Germinal center (tissue), 1 donor: ENCODE measurements at regions not wholly inside any gene's neighbourhood (a gene's known extent, or its start where the extent isn't known, plus 50 kb on each side); places are given as distances from the start of the nearest gene placed in this dataset.
"Not testable (repeated sequence)": the region's sequence is repeated elsewhere in the genome, so short reads cannot be mapped to it uniquely, and the experiment has no call there.

ENCODE experiments used
- DNase-seq: peaks from one replicate; pipeline ENCODE4 v3.0.0; 2012; ENCODE audit warnings: mixed read lengths, low spot score

GRCh38 chr9:72471096-72471495, 50.3 kb upstream of the TMC1 start:
- no peak for DNase-seq

DNA sequence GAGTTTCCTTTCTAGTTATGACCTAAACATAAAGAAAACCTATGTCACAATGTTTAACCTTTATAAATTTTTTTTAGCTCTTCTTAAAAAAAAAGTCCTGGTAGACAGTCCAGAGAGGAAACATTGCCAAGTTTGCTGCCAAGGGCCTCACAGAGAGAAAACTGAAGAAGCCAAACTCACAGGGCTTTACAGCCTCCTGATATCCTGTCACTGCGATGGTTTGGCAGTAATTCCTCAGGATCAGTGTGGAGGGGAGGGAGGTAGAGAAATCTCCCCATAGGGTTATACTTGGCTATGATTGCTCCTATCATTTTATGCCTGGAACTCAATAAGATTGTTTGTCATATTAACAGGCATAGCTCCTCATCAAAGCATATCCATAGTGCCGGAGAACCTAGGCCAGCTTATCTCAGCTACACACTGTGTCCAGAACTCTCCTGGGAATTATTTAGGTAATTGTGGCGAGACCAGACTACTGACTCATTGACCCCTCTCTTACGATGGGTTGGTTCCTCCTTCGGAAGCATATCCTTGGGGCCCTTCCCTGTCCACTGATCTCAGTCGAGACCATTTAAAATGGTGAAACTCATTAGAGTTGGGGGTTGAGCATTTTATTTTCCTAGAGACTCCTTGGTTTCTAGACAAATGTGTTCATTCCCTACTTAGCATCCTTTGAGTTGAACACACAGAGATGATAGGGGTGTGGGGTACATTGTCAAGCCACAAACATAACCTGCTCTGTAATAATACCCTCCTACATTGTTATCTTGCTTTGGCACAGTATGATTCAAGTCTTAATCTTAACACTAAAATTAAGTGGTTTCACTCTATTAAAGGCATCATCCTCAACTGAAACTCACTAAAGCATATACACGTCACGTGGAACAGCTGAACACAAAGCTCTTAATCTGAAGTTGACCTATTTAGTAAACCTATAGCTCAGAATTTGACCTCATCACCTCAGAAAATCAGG, 53.4 kb upstream of the TMC1 start:
- DNase-seq, result no peak

DNA sequence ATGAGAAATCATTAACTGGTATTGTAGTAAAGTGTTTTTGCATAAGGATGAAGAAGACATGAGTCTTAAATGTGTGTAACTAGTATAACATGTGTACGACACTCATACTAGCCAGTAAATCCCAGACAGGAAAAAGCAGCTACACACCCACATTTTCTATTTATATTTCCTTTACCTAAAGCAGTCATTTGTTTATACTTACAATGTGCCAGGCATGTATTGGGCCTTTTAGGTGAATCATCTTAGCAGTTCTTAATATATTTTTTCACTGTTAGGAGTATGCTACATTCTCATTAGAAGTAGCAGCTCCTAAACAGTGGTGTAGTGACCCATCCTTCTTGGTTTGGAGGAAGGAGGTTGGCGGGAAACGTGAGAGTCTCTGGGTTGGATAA, 55.8 kb upstream of the TMC1 start:
- DNase-seq, result no peak

DNA sequence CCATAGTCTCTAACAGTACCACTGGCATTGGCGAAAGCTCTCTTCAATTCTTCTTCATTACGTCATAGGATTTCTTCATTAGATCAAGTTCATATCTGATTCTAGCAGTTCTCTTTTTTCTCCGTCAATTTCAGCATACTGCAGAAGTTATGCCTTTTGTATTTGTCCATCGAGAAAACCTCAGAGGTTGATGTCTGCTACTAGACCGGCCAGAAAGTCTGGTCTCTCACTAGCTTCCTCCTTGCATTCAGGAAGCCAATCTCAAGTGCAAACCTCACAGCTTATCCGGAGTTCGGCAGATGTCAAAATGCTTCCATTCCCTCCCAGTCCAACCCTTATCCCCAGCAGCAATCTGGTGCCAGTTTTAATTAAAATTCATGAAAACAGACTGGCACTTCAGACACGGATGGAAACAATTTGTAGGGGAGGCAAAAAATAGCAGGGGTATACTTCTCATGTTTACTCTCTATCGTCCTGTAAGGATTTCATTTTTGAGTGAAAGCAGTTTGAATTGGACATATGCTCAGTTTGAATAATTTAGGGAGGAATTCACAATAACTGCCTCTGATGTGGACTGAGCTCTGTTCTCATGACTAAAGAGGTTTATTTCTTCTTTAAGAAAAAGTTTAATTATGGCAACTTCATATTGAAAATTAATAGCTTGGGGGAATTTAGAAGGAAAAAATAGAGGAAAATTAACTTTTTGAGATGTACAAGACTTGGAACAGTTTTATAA, 56.4 kb upstream of the TMC1 start:
- no peak for DNase-seq

DNA sequence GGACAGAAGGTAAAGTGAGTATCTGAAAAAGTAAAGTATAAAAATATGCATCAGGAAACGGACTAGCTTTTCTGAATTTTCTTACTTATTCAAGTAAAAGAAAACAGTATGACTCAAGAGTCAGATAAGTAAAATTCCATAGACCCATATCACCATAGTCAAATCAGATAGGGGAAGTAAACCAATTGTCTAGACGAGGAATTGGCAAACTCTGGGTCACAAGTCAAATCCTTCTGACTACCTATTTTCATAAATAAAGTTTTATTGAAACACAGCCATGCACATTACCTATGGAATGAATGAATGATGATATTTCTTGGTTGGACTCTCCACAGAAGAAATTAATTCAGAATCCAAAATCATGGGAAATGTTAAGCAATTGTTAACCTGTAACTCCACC, 59.1 kb upstream of the TMC1 start:
- DNase-seq, result no peak

GRCh38 chr9:72460342-72461312, 60.8 kb upstream of the TMC1 start:
- no peak for DNase-seq

GRCh38 chr9:72459308-72459707, 62.1 kb upstream of the TMC1 start:
- no peak for DNase-seq

GRCh38 chr9:72458153-72458552, 63.3 kb upstream of the TMC1 start:
- DNase-seq, result no peak

GRCh38 chr9:72457366-72457765, 64.0 kb upstream of the TMC1 start:
- DNase-seq, result no peak

DNA sequence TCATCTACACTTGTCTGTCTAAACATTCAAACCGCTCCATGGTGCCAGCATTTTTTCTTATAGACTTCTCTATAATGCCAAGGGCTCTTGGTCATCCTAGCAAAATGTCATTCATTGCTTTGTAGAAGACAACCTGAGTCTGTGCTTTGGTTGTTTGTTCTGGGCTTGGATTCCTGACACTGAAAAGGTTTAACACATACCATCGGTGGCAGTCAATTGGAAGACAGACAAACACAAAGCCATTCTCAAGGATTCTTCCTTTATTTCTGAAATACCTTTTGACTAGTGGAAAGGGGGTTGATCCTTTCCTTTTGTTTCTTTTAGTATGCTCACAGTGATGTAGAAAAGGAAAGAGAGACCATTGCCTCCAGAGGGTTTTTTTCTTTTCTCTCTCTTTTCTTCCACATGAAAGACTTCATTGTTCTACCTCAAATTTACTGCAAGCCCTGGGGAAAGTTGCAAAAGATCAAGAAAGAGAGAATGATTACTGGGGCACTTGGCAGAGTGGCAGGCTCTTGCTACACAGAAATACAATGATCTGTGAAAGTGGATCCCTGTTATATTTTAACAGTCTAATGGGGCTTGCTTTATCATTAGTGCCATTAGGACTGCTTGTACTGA, 66.4 kb upstream of the TMC1 start:
- no peak for DNase-seq

GRCh38 chr9:72453797-72454196, 67.6 kb upstream of the TMC1 start:
- no peak for DNase-seq

DNA sequence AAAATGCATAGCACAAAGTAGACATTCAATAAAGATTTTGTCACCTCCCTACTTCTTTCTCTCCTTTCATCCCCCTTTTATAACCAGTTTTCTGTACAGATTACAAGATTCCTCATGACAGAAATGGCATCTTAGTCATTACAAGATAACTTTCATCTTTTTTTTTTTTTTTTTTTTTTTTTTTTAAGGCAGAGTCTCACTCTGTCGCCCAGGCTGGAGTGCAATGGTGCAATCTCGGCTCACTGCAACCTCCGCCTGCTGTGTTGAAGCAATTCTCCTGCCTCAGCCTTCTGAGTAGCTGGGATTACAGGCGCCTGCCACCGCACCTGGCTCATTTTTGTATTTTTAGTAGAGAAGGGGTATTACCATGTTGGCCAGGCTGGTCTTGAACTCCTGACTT, 75.2 kb upstream of the TMC1 start:
- DNase-seq, result not testable (repeated sequence)

- no peak for DNase-seq
These were observed 76.0 kb upstream of the TMC1 start for GRCh38 chr9:72445306-72445995.

DNA sequence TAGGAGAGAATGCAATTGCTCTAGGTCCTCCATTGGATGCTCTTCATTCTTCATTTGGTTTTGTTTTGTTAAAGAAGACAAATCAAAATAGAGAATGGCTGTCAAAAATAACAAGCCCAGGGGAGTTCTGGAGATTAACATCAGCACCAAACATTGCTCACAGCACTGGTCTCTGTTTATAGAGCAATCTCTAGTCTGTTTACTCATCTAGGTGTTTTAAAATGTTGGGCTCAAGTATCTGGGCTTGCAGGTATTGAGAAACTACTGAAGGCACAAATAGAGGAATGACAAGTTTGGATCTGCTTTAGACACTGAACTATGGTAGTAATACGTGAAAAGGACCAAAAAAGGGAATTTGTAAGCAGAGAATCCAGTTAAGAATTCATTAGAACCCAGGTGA, 77.0 kb upstream of the TMC1 start:
- DNase-seq, result no peak

DNA sequence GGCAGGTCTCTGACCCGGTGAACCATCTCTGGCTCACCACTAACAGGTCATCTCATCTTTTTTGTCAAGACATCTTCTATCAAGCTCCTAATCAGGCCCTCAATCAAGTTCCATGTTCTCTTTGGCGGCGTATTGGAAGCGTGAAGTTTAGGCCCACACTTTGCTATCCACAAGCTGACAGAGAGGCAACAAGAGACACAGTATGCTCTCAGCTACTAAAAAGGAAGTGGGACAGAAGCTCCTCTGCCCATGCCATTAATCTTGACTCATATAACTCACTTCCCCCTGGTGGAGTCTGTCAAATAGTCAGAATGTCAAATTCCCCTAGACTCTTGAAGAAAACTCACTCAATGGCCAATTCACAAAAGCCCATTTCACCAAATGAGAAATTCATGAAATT, 77.6 kb upstream of the TMC1 start:
- peak; percentile 50 for DNase-seq

DNA sequence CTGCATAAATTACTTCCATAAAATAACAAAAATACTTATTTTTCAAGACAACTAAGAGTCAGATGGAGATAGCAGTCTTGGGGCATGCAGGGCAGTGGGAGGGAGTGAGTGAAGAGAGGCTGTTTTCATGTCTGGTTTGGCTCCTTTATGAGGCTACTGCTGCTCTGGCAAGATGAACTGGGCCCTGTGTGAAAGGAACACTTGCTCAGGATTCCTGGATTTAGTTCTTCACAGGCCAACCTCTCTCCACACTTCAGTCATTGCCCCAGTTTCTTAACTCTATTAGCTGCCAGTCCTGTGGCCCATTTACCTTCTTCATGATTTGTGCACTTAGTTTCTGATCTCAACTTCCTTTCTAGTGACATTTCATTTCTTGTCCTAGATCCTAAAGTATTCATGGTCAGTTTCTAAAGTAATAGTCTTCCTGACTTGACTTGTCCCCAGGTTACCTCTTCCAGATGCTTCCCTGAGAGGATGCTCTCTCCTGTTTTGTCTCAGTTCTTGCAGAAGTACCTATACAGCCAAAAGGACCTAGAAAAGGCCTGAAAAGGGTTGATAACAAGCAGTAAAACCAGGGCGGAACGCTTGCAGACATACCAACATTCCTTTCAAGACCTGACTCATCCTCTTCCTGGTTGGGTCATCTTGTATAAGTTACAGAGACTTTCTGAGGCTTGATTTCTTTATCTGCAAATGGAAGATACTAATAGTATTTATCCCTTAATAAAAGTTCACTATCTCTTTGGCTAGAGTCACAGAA, 77.0 kb upstream of the ZFAND5 start:
- no peak for DNase-seq

- DNase-seq, result no peak
These were observed 76.2 kb upstream of the ZFAND5 start for GRCh38 chr9:72440992-72441847.

GRCh38 chr9:72440378-72440777, 75.4 kb upstream of the ZFAND5 start:
- DNase-seq, result no peak

DNA sequence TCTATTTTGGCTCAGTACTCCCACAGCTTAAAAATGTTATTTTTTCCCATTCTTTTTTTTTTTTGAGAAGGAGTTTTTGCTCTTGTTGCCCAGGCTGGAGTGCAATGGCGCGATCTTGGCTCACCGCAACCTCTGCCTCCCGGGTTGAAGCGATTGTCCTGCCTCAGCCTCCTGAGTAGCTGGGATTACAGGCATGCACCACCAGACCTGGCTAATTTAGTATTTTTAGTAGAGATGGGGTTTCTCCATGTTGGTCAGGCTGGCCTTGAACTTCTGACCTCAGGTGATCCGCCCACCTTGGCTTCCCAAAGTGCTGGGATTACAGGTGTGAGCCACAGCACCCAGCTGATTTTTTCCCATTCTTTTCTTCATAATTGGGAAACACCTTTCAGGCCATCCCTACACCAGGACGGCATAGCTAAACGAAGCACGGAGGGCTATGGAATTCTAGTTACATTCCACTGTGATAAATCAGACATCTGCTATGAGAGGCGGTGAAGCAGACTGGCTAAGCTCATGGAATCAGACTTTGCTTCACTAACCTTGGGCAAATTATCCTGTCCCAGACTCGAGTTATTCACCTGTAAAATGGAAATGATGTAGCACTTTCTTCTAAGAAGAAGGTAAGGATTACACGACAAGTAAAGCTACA, 68.7 kb upstream of the ZFAND5 start:
- not testable (repeated sequence) for DNase-seq
